Ishikawa (cell line): ENCODE measurements at regions not wholly inside any gene's neighbourhood (a gene's known extent, or its start where the extent isn't known, plus 50 kb on each side); places are given as distances from the start of the nearest gene placed in this dataset.

ENCODE experiments used
- EP300 ChIP-seq: IDR thresholded peaks from 2 replicates; pipeline ENCODE4 v1.6.1; 2012; ENCODE audit warnings: borderline replicate concordance
- REST ChIP-seq: IDR thresholded peaks from 2 replicates; pipeline ENCODE4 v1.6.1; 2012; ENCODE audit warnings: low read depth, mild to moderate bottlenecking

- no peak for TF ChIP-seq EP300
- TF ChIP-seq REST: no peak
Observed at GRCh38 chr2:4258563-4258962, 555.2 kb downstream of the DCDC2C start.
